IMR-90 (cell line): ENCODE measurements at regions not wholly inside any gene's neighbourhood (a gene's known extent, or its start where the extent isn't known, plus 50 kb on each side); places are given as distances from the start of the nearest gene placed in this dataset.

Experiments used
- ATAC-seq: fragments of 200-7000 bp; cut with Tn5 transposase; 2 replicates; pipeline ENCODE4 v1.9.1; 2020; ENCODE audit warnings: low read depth, mild to moderate bottlenecking, moderate library complexity
- BruUV-seq: library from RNA; stranded (reverse); fragments of 400-500 nt; replicated peaks from 2 replicates; lab custom pipeline; 2021; lab: Mats Ljungman, UMichigan
- CTCF ChIA-PET: fragments of 300-600 bp; formaldehyde crosslinking; extraction: SDS; loops from one replicate; lab custom pipeline; 2021; ENCODE audit warnings: antibody characterized with exemption; lab: Yijun Ruan, JAX
- POLR2A ChIA-PET: fragments of 300-600 bp; sonication (Branson Sonifier 250); formaldehyde crosslinking; loops from one replicate; lab custom pipeline; 2022; ENCODE audit warnings: antibody characterized with exemption; ENCODE audit not compliant: unreplicated experiment; lab: Charles Lee
- DNase-seq: peaks from one replicate; pipeline ENCODE4 v3.0.0; 2013
- H2AFZ ChIP-seq: replicated peaks from 2 replicates; pipeline ENCODE3; 2013; ENCODE audit warnings: low read length, mild to moderate bottlenecking; ENCODE audit not compliant: poor library complexity
- H2AK5ac ChIP-seq: 2 replicates; pipeline ENCODE4 v1.6.1; 2013; ENCODE audit warnings: low read depth, low read length, inconsistent platforms
- H2AK9ac ChIP-seq: replicated peaks from 2 replicates; pipeline ENCODE3; 2013; ENCODE audit warnings: mild to moderate bottlenecking, low read depth, low read length, moderate library complexity; ENCODE audit not compliant: poor library complexity
- H2BK120ac ChIP-seq: 2 replicates; pipeline ENCODE4 v1.6.1; 2013; ENCODE audit warnings: low read depth, low read length, inconsistent platforms
- H2BK15ac ChIP-seq: 3 replicates; pipeline ENCODE4 v1.6.1; 2013; ENCODE audit warnings: low read depth, low read length, inconsistent platforms
- H2BK20ac ChIP-seq: 2 replicates; pipeline ENCODE4 v1.6.1; 2013; ENCODE audit warnings: low read depth, mild to moderate bottlenecking, inconsistent platforms, low read length, moderate library complexity
- H2BK5ac ChIP-seq: 2 replicates; pipeline ENCODE4 v1.6.1; 2013; ENCODE audit warnings: mild to moderate bottlenecking, low read depth, low read length, inconsistent platforms; ENCODE audit not compliant: poor library complexity, severe bottlenecking
- H3K14ac ChIP-seq: replicated peaks from 2 replicates; pipeline ENCODE4 v1.6.1; 2013; ENCODE audit warnings: low read depth, low read length, inconsistent platforms
- H3K18ac ChIP-seq: 2 replicates; pipeline ENCODE4 v1.6.1; 2013; ENCODE audit warnings: low read depth, low read length, control low read depth
- H3K23ac ChIP-seq: 2 replicates; pipeline ENCODE4 v1.6.1; 2013; ENCODE audit warnings: low read depth, low read length, inconsistent platforms
- H3K27ac ChIP-seq: 2 replicates; pipeline ENCODE4 v1.5.1; 2013; ENCODE audit warnings: mild to moderate bottlenecking, control low read depth, low read length; ENCODE audit not compliant: insufficient read depth
- H3K27me3 ChIP-seq: 2 replicates; pipeline ENCODE4 v1.6.1; 2013; ENCODE audit warnings: low read length; ENCODE audit not compliant: control insufficient read depth, insufficient read depth
- H3K36me3 ChIP-seq: 2 replicates; pipeline ENCODE4 v1.6.1; 2013; ENCODE audit warnings: low read length, mixed read lengths; ENCODE audit not compliant: control insufficient read depth, insufficient read depth
- H3K4ac ChIP-seq: 2 replicates; pipeline ENCODE4 v1.6.1; 2013; ENCODE audit warnings: low read depth, low read length, inconsistent platforms
- H3K4me1 ChIP-seq: 2 replicates; pipeline ENCODE4 v1.6.1; 2013; ENCODE audit warnings: low read length, mixed read lengths; ENCODE audit not compliant: control insufficient read depth, insufficient read depth
- H3K4me2 ChIP-seq: 2 replicates; pipeline ENCODE4 v1.6.1; 2013; ENCODE audit warnings: low read depth, mild to moderate bottlenecking, control low read depth, low read length, moderate library complexity
- H3K4me3 ChIP-seq: 2 replicates; pipeline ENCODE4 v1.5.1; 2013; ENCODE audit warnings: low read depth, mild to moderate bottlenecking, control low read depth, low read length, moderate library complexity; ENCODE audit not compliant: insufficient read depth
- H3K56ac ChIP-seq: 2 replicates; pipeline ENCODE4 v1.6.1; 2013; ENCODE audit warnings: low read length, inconsistent platforms; ENCODE audit not compliant: insufficient read depth; ENCODE audit errors: extremely low read depth
- H3K79me1 ChIP-seq, 2 experiments: 2 replicates each; pipeline ENCODE4 v1.6.1; 2013; ENCODE audit warnings: low read length in 2 of 2, inconsistent platforms in 1 of 2, low read depth in 1 of 2
- H3K9ac ChIP-seq: 2 replicates; pipeline ENCODE4 v1.6.1; 2013; ENCODE audit warnings: low read depth, low read length, control low read depth
- H3K9me1 ChIP-seq: 2 replicates; pipeline ENCODE4 v1.6.1; 2013; ENCODE audit warnings: low read length, inconsistent platforms; ENCODE audit not compliant: insufficient read depth
- H3K9me3 ChIP-seq: 2 replicates; pipeline ENCODE4 v1.6.1; 2013; ENCODE audit warnings: low read length; ENCODE audit not compliant: control insufficient read depth, insufficient read depth
- H4K20me1 ChIP-seq: 2 replicates; pipeline ENCODE4 v1.6.1; 2013; ENCODE audit warnings: low read length, inconsistent platforms; ENCODE audit not compliant: insufficient read depth
- H4K5ac ChIP-seq: 2 replicates; pipeline ENCODE4 v1.6.1; 2013; ENCODE audit warnings: mild to moderate bottlenecking, low read depth, low read length, control low read depth
- H4K8ac ChIP-seq, 2 experiments: 2 replicates each; pipeline ENCODE4 v1.6.1; 2013; ENCODE audit warnings: low read depth in 2 of 2, low read length in 2 of 2, control low read depth in 1 of 2, inconsistent platforms in 1 of 2
- H4K91ac ChIP-seq: 2 replicates; pipeline ENCODE4 v1.6.1; 2013; ENCODE audit warnings: low read depth, low read length, inconsistent platforms; ENCODE audit not compliant: insufficient read depth
- CEBPB ChIP-seq: IDR thresholded peaks from 2 replicates; pipeline ENCODE4 v1.6.1; 2012; ENCODE audit warnings: low read depth, low read length, improper control_type of control experiment
- MAFK ChIP-seq: IDR thresholded peaks from 2 replicates; pipeline ENCODE4 v1.6.1; 2012; ENCODE audit warnings: low read depth, low read length, improper control_type of control experiment
- MAZ ChIP-seq: IDR thresholded peaks from 2 replicates; pipeline ENCODE4 v1.6.1; 2012; ENCODE audit warnings: low read depth, mild to moderate bottlenecking, low read length, improper control_type of control experiment, moderate library complexity, borderline replicate concordance
- RAD21 ChIP-seq: IDR thresholded peaks from 2 replicates; pipeline ENCODE4 v1.6.1; 2012; ENCODE audit warnings: low read length, improper control_type of control experiment
- WGBS, 2 experiments: methylation state at CpG; one replicate each; pipeline versions ENCODE4 v1.1.5 to v1.1.7; 2013; ENCODE audit warnings: missing lambda C conversion rate in 2 of 2; ENCODE audit not compliant: insufficient read length in 1 of 2; ENCODE audit errors: extremely low coverage in 2 of 2; 5-methylcytosine and 5-hydroxymethylcytosine counted together
- dilution Hi-C: fragments of 300-500 bp; cut with HindIII; formaldehyde crosslinking; loops from one replicate; pipeline ENCODE4 v1.14.3; 2018; ENCODE audit warnings: low sequenced_read_pairs; ENCODE audit not compliant: unreplicated experiment
- in situ Hi-C: fragments of 300-500 bp; cut with MboI; formaldehyde crosslinking; loops from 3 replicates; pipeline ENCODE4 v1.14.3; 2019; ENCODE audit warnings: low sequenced_read_pairs, inconsistent platforms, mixed read lengths
- intact Hi-C: fragments of 100-400 bp; cut with micrococcal nuclease; formaldehyde crosslinking; loops from 2 replicates; pipeline ENCODE4 v1.10.0; 2022

- Histone ChIP-seq H3K27me3 (no peaks in the 10 kb centered on the region), H3K14ac (no peak overlapping the region), H2BK120ac (no peak overlapping the region), H3K18ac (no peak overlapping the region), H4K8ac (no peak overlapping the region), H2AFZ (no peak overlapping the region), H4K5ac (no peak overlapping the region), H3K4me2 (no peak overlapping the region), H3K56ac (no peak overlapping the region), H2AK9ac (no peak overlapping the region), H3K4ac (no peak overlapping the region), H2BK15ac (no peak overlapping the region), H3K4me1 (peaks cover 4% of the 10 kb centered on the region; the same call in 1 of the 2 replicates), H4K20me1 (no peaks in the 10 kb centered on the region), H3K23ac (no peak overlapping the region), H3K4me3 (no peak overlapping the region), H2AK5ac (no peak overlapping the region), H3K36me3 (no peaks in the 10 kb centered on the region), H3K27ac (no peak overlapping the region), H3K9ac (no peak overlapping the region), H3K9me1 (peaks cover 4% of the 10 kb centered on the region; the same call in 1 of the 2 replicates), H3K79me1 (no peaks in the 10 kb centered on the region), H4K91ac (no peak overlapping the region), H2BK5ac (no peak overlapping the region), H2BK20ac (no peak overlapping the region), H3K9me3 (no peaks in the 10 kb centered on the region)
- BruUV-seq = no TSS peak
- ATAC-seq (no peak), DNase-seq (no peak)
- TF ChIP-seq MAFK (no peak), RAD21 (no peak), CEBPB (no peak), MAZ (no peak)
- CTCF ChIA-PET = interaction anchor here (1.1 kb wide), 1 partner anchor 87 kb away, joined by 3 read pairs; no protein-coding TSS in a partner anchor
- 100% methylated on average over 2 of the region's 3 CpGs; no CpG with 5 or more reads in 1 of the 2 experiments for WGBS, 2 experiments
- dilution Hi-C loops = no loop called here
- in situ Hi-C loops = no loop called here
- intact Hi-C loops = no loop called here
- POLR2A ChIA-PET = no interaction called here
Measured at GRCh38 chr12:25793196-25793595, 165.3 kb upstream of the RASSF8 start.
